ENCODE measurements at regions not wholly inside any gene's neighbourhood (a gene's known extent, or its start where the extent isn't known, plus 50 kb on each side); places are given as distances from the start of the nearest gene placed in this dataset.

DNA sequence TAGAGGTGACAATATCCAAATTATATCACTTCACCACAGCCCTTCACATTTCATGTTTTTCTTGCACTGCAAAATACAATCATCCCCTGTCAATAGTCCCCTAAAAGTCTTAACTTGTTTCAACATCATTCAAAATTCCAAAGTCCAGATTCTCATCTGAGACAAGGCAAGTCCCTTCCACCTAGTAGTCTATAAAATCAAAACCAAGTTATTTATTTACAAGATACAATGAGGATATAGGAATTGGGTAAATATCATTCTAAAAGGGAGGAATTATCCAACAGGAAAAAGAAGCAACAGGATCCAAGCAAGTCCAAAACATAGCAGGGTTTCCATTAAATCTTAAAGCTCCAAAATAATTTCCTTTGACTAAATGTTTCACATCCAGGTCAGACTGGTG, 1076.1 kb upstream of the TMEFF2 start:
- TF ChIP-seq CTCF (IDR thresholded peaks at IDR 0.05; ENCODE audit: extremely low read depth in 1 of 2, insufficient read depth in 1 of 2, low read depth in 1 of 2, low read length in 2 of 2), result no peak
- no peak for TF ChIP-seq POLR2AphosphoS5 (IDR thresholded peaks at IDR 0.05; ENCODE audit: insufficient read depth, low read depth, low read length)
- no peak for TF ChIP-seq MAX (IDR thresholded peaks at IDR 0.05; ENCODE audit: insufficient read depth, insufficient read length)
- TF ChIP-seq EZH2 (IDR thresholded peaks at IDR 0.05; ENCODE audit: borderline replicate concordance, low read depth, low read length, severe bottlenecking), result no peak
- no peak for TF ChIP-seq POLR2A (IDR thresholded peaks at IDR 0.05; ENCODE audit: low read depth, low read length)

Measured in endothelial cell of umbilical vein (primary cell).